B cell (primary cell): ENCODE measurements at regions not wholly inside any gene's neighbourhood (a gene's known extent, or its start where the extent isn't known, plus 50 kb on each side); places are given as distances from the start of the nearest gene placed in this dataset.

Experiments used
- ATAC-seq: fragments of 200-7000 bp; cut with Tn5 transposase; one replicate; pipeline ENCODE4 v1.10.0; 2021; ENCODE audit warnings: low read depth, mild to moderate bottlenecking, moderate number of reproducible peaks, moderate library complexity
- CTCF ChIA-PET: fragments of 350-600 bp; sonication (Branson Sonifier 250); formaldehyde crosslinking; loops from one replicate; lab custom pipeline; 2021; ENCODE audit warnings: antibody characterized with exemption, inconsistent platforms; lab: Charles Lee
- POLR2A ChIA-PET: fragments of 350-600 bp; sonication (Branson Sonifier 250); formaldehyde crosslinking; loops from one replicate; lab custom pipeline; 2021; ENCODE audit warnings: antibody characterized with exemption; lab: Charles Lee
- DNase-seq: peaks from one replicate; pipeline ENCODE4 v3.0.0; 2013
- H2AFZ ChIP-seq: 2 replicates; pipeline ENCODE4 v1.6.1; 2012; ENCODE audit warnings: mild to moderate bottlenecking, low read depth, low read length; ENCODE audit not compliant: insufficient read depth, poor library complexity, severe bottlenecking
- H3K27ac ChIP-seq, 2 donors: 1 replicate in 1 of 2; 2 replicates in 1 of 2; pipeline ENCODE4 v1.5.1; 2012 to 2013; ENCODE audit warnings: low read length in 2 of 2, mild to moderate bottlenecking in 2 of 2, moderate library complexity in 1 of 2
- H3K27me3 ChIP-seq, 4 experiments: fragments of 200-600 bp in 1 of 4; sonication (generic) in 1 of 4; replicated peaks in 1 of 4; 1 replicate in 2 of 4; 2 replicates in 2 of 4; pipeline versions ENCODE4 v1.6.1 to v1.7.0; 2013 to 2016; ENCODE audit warnings: low read length in 3 of 4, mild to moderate bottlenecking in 2 of 4, mixed read lengths in 1 of 4, moderate library complexity in 1 of 4; ENCODE audit not compliant: insufficient read depth in 4 of 4, control insufficient read depth in 3 of 4; ENCODE audit errors: control extremely low read depth in 1 of 4
- H3K36me3 ChIP-seq, 2 experiments: replicated peaks in 1 of 2; 1 replicate in 1 of 2; 2 replicates in 1 of 2; pipeline versions ENCODE4 v1.6.1 to v1.7.1; 2013; ENCODE audit warnings: low read length in 1 of 2; ENCODE audit not compliant: insufficient read depth in 2 of 2, control insufficient read depth in 1 of 2; ENCODE audit errors: control extremely low read depth in 1 of 2, extremely low read depth in 1 of 2
- H3K4me1 ChIP-seq, 2 donors: fragments of 200-600 bp in 1 of 2; sonication (generic) in 1 of 2; 1 replicate in 1 of 2; 2 replicates in 1 of 2; pipeline versions ENCODE4 v1.5.1 to v1.6.1; 2013 to 2017; ENCODE audit warnings: low read length in 2 of 2; ENCODE audit not compliant: control insufficient read depth in 2 of 2, insufficient read depth in 2 of 2
- H3K4me2 ChIP-seq: replicated peaks from 2 replicates; pipeline ENCODE3; 2012; ENCODE audit warnings: mild to moderate bottlenecking, low read depth, low read length; ENCODE audit not compliant: poor library complexity, severe bottlenecking
- H3K4me3 ChIP-seq, 5 experiments: fragments of 200-600 bp in 1 of 5; sonication (generic) in 1 of 5; 1 replicate in 3 of 5; 2 replicates in 2 of 5; pipeline versions ENCODE4 v1.5.1 to v1.7.0; 2011 to 2016; ENCODE audit warnings: low read length in 4 of 5, mild to moderate bottlenecking in 4 of 5, low read depth in 2 of 5, control low read depth in 1 of 5, moderate library complexity in 1 of 5; ENCODE audit not compliant: insufficient read depth in 1 of 5; ENCODE audit errors: control extremely low read depth in 1 of 5, extremely low read depth in 1 of 5
- H3K79me2 ChIP-seq: fragments of 200-600 bp; sonication (generic); one replicate; pipeline ENCODE4 v1.6.0; 2016; ENCODE audit warnings: low read length; ENCODE audit not compliant: control insufficient read depth, insufficient read depth
- H3K9ac ChIP-seq: fragments of 200-600 bp; sonication (generic); 2 replicates; pipeline ENCODE4 v1.6.1; 2017; ENCODE audit warnings: mild to moderate bottlenecking, low read length, moderate library complexity
- H3K9me3 ChIP-seq, 3 donors: one replicate each; pipeline versions ENCODE4 v1.6.1 to v1.7.1; 2013; ENCODE audit warnings: low read length in 2 of 3; ENCODE audit not compliant: control insufficient read depth in 2 of 3, insufficient read depth in 1 of 3; ENCODE audit errors: control extremely low read depth in 1 of 3
- H4K20me1 ChIP-seq: 2 replicates; pipeline ENCODE4 v1.6.0; 2012; ENCODE audit warnings: mild to moderate bottlenecking, low read length; ENCODE audit not compliant: insufficient read depth, control insufficient read depth, poor library complexity, severe bottlenecking
- H3K27ac Mint-ChIP-seq: one replicate; pipeline ENCODE4 v1.8.0; 2021; ENCODE audit warnings: mixed read lengths
- H3K27me3 Mint-ChIP-seq: one replicate; pipeline ENCODE4 v1.8.0; 2021; ENCODE audit warnings: mixed read lengths
- H3K4me1 Mint-ChIP-seq: one replicate; pipeline ENCODE4 v1.8.0; 2021; ENCODE audit warnings: mixed read lengths
- H3K4me3 Mint-ChIP-seq: one replicate; pipeline ENCODE4 v1.8.0; 2021; ENCODE audit warnings: mixed read lengths
- H3K9me3 Mint-ChIP-seq: one replicate; pipeline ENCODE4 v1.8.0; 2022; ENCODE audit warnings: mixed read lengths; ENCODE audit not compliant: insufficient read depth
- EZH2 ChIP-seq: IDR thresholded peaks from 2 replicates; pipeline ENCODE4 v1.6.1; 2012; ENCODE audit warnings: borderline replicate concordance, low read depth, mild to moderate bottlenecking, moderate library complexity, low read length; ENCODE audit not compliant: insufficient read depth, poor library complexity, severe bottlenecking
- WGBS: methylation state at CpG from one replicate; pipeline ENCODE4 v1.1.5; 2013; ENCODE audit warnings: missing lambda C conversion rate; ENCODE audit not compliant: insufficient coverage; 5-methylcytosine and 5-hydroxymethylcytosine counted together
- intact Hi-C: fragments of 100-400 bp; cut with micrococcal nuclease; formaldehyde crosslinking; loops from one replicate; pipeline ENCODE4 v1.10.0; 2022
- TF ChIP-seq, protein P1 (sequence below): fragments of 200-600 bp; IDR thresholded peaks from one replicate; pipeline ENCODE4 v1.8.0; 2022; ENCODE audit warnings: antibody characterized with exemption, mild to moderate bottlenecking

DNA sequence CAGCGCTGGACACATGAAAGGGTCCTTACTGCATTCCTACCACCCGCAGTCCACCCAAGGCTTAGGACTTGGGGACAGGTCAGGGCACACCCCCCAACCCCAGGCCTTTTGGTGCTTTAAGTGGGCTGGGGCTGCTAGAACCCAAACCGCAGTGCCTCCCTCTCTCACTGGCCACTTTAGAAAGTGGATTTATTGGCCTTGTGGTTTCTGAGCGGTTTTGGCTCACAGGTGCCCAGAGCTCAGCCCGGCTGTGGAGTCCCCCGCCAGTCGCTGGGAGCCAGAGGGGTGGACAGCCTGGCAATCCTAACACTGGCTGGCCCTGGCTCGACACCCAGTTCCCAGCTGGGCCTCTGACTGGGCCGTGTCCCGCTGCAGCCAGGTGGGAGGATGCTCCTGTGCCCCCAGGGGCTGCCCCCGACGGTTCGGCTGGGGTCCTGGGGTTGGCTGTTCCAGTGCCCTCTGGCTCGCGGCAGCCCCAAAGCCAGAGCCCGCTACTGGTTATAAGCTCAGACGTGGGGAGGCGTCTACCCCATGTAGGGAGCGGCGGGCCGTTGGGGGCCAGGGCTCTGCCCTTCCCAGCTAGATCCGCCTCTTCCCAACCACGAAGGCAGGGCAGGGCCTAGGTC is 65.2 kb upstream of the RNU6ATAC start:
- ChIA-PET CTCF (no interaction called here), POLR2A (no interaction called here)
- Histone ChIP-seq H3K27me3 (peaks cover 0 to 19% (median 0%) of the 10 kb centered on the region in 4 experiments), H3K79me2 (no peaks in the 10 kb centered on the region), H4K20me1 (no peaks in the 10 kb centered on the region), H3K4me2 (no peak overlapping the region), H3K27ac (no peak overlapping the region), H3K9ac (no peak overlapping the region), H3K4me3 (no peak overlapping the region), H3K4me1 (no peaks in the 10 kb centered on the region), H2AFZ (no peak overlapping the region), H3K36me3 (no peaks in the 10 kb centered on the region), H3K9me3 (peaks cover 0 to 6% (median 0%) of the 10 kb centered on the region in 3 donors)
- Mint-ChIP-seq H3K27me3 (peaks cover 12% of the 10 kb centered on the region), H3K27ac (no peak overlapping the region), H3K9me3 (no peaks in the 10 kb centered on the region), H3K4me1 (no peaks in the 10 kb centered on the region), H3K4me3 (no peak overlapping the region)
- TF ChIP-seq EZH2 = no peak
- TF ChIP-seq, protein P1, sequence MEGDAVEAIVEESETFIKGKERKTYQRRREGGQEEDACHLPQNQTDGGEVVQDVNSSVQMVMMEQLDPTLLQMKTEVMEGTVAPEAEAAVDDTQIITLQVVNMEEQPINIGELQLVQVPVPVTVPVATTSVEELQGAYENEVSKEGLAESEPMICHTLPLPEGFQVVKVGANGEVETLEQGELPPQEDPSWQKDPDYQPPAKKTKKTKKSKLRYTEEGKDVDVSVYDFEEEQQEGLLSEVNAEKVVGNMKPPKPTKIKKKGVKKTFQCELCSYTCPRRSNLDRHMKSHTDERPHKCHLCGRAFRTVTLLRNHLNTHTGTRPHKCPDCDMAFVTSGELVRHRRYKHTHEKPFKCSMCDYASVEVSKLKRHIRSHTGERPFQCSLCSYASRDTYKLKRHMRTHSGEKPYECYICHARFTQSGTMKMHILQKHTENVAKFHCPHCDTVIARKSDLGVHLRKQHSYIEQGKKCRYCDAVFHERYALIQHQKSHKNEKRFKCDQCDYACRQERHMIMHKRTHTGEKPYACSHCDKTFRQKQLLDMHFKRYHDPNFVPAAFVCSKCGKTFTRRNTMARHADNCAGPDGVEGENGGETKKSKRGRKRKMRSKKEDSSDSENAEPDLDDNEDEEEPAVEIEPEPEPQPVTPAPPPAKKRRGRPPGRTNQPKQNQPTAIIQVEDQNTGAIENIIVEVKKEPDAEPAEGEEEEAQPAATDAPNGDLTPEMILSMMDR = no peak
- intact Hi-C loops = no loop called here
- WGBS = 81% methylated on average over 22 of the region's 23 CpGs
- DNase-seq (no peak), ATAC-seq (no peak)

GRCh38 chr9:134230092-134230941 is 66.0 kb upstream of the RNU6ATAC start:
- no peaks in the 10 kb centered on the region for H4K20me1 ChIP-seq
- no peaks in the 10 kb centered on the region for H3K36me3 ChIP-seq
- no peaks in the 10 kb centered on the region for H3K79me2 ChIP-seq
- ChIA-PET CTCF (no interaction called here), POLR2A (no interaction called here)
- Mint-ChIP-seq H3K9me3 (no peaks in the 10 kb centered on the region), H3K4me1 (no peaks in the 10 kb centered on the region), H3K27me3 (peaks cover 13% of the 10 kb centered on the region), H3K27ac (no peak overlapping the region), H3K4me3 (no peak overlapping the region)
- H2AFZ ChIP-seq = no peak overlapping the region
- intact Hi-C loops = no loop called here
- H3K4me1 ChIP-seq = no peaks in the 10 kb centered on the region
- H3K4me2 ChIP-seq = no peak overlapping the region
- TF ChIP-seq, protein P1 = no peak
- TF ChIP-seq EZH2 = no peak
- WGBS = 85% methylated on average over 27 of the region's 28 CpGs
- ATAC-seq (no peak), DNase-seq (no peak)
- peaks cover 0 to 23% (median 0%) of the 10 kb centered on the region in 4 experiments for H3K27me3 ChIP-seq
- H3K27ac ChIP-seq = no peak overlapping the region
- no peak overlapping the region for H3K4me3 ChIP-seq
- H3K9ac ChIP-seq = no peak overlapping the region
- peaks cover 0 to 6% (median 0%) of the 10 kb centered on the region in 3 donors for H3K9me3 ChIP-seq
